ENCODE measurements at regions not wholly inside any gene's neighbourhood (a gene's known extent, or its start where the extent isn't known, plus 50 kb on each side); places are given as distances from the start of the nearest gene placed in this dataset.

- TF ChIP-seq POLR2AphosphoS5 (IDR thresholded peaks at IDR 0.05; ENCODE audit: low read depth, low read length) (no peak), RFX5 (IDR thresholded peaks at IDR 0.05; ENCODE audit: low read length) (no peak), USF2 (IDR thresholded peaks at IDR 0.05; ENCODE audit: borderline replicate concordance, low read depth, low read length) (no peak), ELF1 (IDR thresholded peaks at IDR 0.05) (no peak), TAF1 (IDR thresholded peaks at IDR 0.05; ENCODE audit: borderline replicate concordance, low read depth, low read length) (no peak)
- TF ChIP-seq, protein P1, sequence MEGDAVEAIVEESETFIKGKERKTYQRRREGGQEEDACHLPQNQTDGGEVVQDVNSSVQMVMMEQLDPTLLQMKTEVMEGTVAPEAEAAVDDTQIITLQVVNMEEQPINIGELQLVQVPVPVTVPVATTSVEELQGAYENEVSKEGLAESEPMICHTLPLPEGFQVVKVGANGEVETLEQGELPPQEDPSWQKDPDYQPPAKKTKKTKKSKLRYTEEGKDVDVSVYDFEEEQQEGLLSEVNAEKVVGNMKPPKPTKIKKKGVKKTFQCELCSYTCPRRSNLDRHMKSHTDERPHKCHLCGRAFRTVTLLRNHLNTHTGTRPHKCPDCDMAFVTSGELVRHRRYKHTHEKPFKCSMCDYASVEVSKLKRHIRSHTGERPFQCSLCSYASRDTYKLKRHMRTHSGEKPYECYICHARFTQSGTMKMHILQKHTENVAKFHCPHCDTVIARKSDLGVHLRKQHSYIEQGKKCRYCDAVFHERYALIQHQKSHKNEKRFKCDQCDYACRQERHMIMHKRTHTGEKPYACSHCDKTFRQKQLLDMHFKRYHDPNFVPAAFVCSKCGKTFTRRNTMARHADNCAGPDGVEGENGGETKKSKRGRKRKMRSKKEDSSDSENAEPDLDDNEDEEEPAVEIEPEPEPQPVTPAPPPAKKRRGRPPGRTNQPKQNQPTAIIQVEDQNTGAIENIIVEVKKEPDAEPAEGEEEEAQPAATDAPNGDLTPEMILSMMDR (IDR thresholded peaks at IDR 0.05), result no peak
Measured at GRCh38 chr2:237022533-237022932, 63.2 kb upstream of the COPS8 start.
